ENCODE measurements at regions not wholly inside any gene's neighbourhood (a gene's known extent, or its start where the extent isn't known, plus 50 kb on each side); places are given as distances from the start of the nearest gene placed in this dataset.
"Not testable (repeated sequence)": the region's sequence is repeated elsewhere in the genome, so short reads cannot be mapped to it uniquely, and the experiment has no call there.

DNA sequence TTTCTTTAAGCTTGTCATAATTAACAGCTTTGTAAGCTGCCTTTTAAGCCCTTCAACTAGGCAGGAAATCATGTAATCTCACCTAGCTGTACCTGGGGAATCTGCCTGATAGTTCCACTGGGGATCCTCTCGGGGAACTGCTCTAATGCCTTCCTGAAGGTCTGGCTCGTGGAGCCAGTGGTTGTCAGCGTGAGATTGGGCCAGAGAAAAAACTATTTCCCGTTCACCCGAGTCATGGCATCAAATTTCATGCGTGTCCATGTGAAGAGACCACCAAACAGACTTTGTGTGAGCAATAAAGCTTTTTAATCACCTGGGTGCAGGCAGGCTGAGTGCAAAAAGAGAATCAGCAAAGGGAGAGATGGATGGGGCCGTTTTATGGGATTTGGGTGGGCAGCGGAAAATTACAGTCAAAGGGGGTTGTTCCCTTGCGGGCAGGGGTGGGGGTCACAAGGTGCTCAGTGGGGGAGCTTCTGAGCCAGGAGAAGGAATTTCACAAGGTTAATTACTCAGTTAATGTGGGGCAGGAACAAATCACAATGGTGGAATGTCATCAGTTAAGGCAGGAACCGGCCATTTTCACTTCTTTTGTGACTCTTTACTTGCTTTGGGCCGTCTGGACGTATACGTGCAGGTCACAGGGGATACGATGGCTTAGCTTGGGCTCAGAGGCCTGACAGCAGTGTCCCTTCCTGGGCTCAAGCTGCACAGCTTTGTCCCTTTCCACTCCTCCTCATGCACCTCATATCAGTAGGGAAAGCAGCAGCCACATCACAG, 170.7 kb downstream of the UNC5CL start:
- TF ChIP-seq, protein P1, sequence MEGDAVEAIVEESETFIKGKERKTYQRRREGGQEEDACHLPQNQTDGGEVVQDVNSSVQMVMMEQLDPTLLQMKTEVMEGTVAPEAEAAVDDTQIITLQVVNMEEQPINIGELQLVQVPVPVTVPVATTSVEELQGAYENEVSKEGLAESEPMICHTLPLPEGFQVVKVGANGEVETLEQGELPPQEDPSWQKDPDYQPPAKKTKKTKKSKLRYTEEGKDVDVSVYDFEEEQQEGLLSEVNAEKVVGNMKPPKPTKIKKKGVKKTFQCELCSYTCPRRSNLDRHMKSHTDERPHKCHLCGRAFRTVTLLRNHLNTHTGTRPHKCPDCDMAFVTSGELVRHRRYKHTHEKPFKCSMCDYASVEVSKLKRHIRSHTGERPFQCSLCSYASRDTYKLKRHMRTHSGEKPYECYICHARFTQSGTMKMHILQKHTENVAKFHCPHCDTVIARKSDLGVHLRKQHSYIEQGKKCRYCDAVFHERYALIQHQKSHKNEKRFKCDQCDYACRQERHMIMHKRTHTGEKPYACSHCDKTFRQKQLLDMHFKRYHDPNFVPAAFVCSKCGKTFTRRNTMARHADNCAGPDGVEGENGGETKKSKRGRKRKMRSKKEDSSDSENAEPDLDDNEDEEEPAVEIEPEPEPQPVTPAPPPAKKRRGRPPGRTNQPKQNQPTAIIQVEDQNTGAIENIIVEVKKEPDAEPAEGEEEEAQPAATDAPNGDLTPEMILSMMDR (IDR thresholded peaks at IDR 0.05), result not testable (repeated sequence)
- TF ChIP-seq POLR2A (IDR thresholded peaks at IDR 0.05), result not testable (repeated sequence)

Measured in right lobe of liver (tissue), 4 donors.